CD4-positive, alpha-beta memory T cell (primary cell): ENCODE measurements at regions not wholly inside any gene's neighbourhood (a gene's known extent, or its start where the extent isn't known, plus 50 kb on each side); places are given as distances from the start of the nearest gene placed in this dataset.

Experiments used
- CTCF ChIA-PET: fragments of 350-600 bp; sonication (Branson Sonifier 250); formaldehyde crosslinking; loops from one replicate; lab custom pipeline; 2021; ENCODE audit warnings: inconsistent platforms; ENCODE audit not compliant: partially characterized antibody; lab: Charles Lee
- POLR2A ChIA-PET: fragments of 350-600 bp; sonication (Branson Sonifier 250); formaldehyde crosslinking; loops from one replicate; lab custom pipeline; 2021; ENCODE audit not compliant: partially characterized antibody; lab: Charles Lee
- DNase-seq, 5 donors: peaks; one replicate each; pipeline versions ENCODE4 v3.0.0 to v3.0.0-alpha.2; 2020 to 2022; ENCODE audit warnings: mixed read lengths in 1 of 5
- H3K27ac ChIP-seq: one replicate; pipeline ENCODE4 v1.7.0; 2013; ENCODE audit warnings: low read depth, low read length
- H3K27me3 ChIP-seq: 2 replicates; pipeline ENCODE4 v1.7.0; 2013; ENCODE audit warnings: mild to moderate bottlenecking, low read length, moderate library complexity; ENCODE audit not compliant: insufficient read depth
- H3K36me3 ChIP-seq: 2 replicates; pipeline ENCODE4 v1.7.0; 2013; ENCODE audit warnings: mild to moderate bottlenecking, low read length, moderate library complexity; ENCODE audit not compliant: insufficient read depth
- H3K4me1 ChIP-seq: 2 replicates; pipeline ENCODE4 v1.7.0; 2013; ENCODE audit warnings: mild to moderate bottlenecking, low read length, moderate library complexity; ENCODE audit not compliant: insufficient read depth
- H3K4me3 ChIP-seq, 2 donors: one replicate each; pipeline ENCODE4 v1.7.0; 2013; ENCODE audit warnings: low read length in 2 of 2, mild to moderate bottlenecking in 1 of 2
- H3K9me3 ChIP-seq, 2 donors: one replicate each; pipeline ENCODE4 v1.7.0; 2013; ENCODE audit warnings: low read length in 2 of 2, control low read depth in 1 of 2; ENCODE audit not compliant: control insufficient read depth in 1 of 2
- H3K27ac Mint-ChIP-seq, 7 donors: one replicate each; pipeline ENCODE4 v1.8.0; 2020 to 2021; ENCODE audit warnings: mixed read lengths in 7 of 7, mild to moderate bottlenecking in 6 of 7, inconsistent platforms in 3 of 7, moderate library complexity in 3 of 7
- H3K27me3 Mint-ChIP-seq, 2 donors: one replicate each; pipeline ENCODE4 v1.8.0; 2020 to 2021; ENCODE audit warnings: mixed read lengths in 2 of 2
- H3K36me3 Mint-ChIP-seq, 2 donors: one replicate each; pipeline ENCODE4 v1.8.0; 2020 to 2021; ENCODE audit warnings: mixed read lengths in 2 of 2, inconsistent platforms in 1 of 2, mild to moderate bottlenecking in 1 of 2
- H3K4me1 Mint-ChIP-seq, 4 donors: one replicate each; pipeline ENCODE4 v1.8.0; 2020 to 2021; ENCODE audit warnings: mixed read lengths in 4 of 4, mild to moderate bottlenecking in 1 of 4
- H3K4me3 Mint-ChIP-seq, 8 donors: one replicate each; pipeline ENCODE4 v1.8.0; 2020 to 2021; ENCODE audit warnings: mixed read lengths in 8 of 8, mild to moderate bottlenecking in 7 of 8, moderate library complexity in 6 of 8, inconsistent platforms in 3 of 8
- H3K9me3 Mint-ChIP-seq, 8 donors: one replicate each; pipeline ENCODE4 v1.8.0; 2020 to 2021; ENCODE audit warnings: mixed read lengths in 8 of 8, mild to moderate bottlenecking in 5 of 8, inconsistent platforms in 3 of 8, moderate library complexity in 1 of 8
- intact Hi-C: fragments of 100-400 bp; cut with micrococcal nuclease; formaldehyde crosslinking; loops from one replicate; pipeline ENCODE4 v1.15.1; 2023

DNA sequence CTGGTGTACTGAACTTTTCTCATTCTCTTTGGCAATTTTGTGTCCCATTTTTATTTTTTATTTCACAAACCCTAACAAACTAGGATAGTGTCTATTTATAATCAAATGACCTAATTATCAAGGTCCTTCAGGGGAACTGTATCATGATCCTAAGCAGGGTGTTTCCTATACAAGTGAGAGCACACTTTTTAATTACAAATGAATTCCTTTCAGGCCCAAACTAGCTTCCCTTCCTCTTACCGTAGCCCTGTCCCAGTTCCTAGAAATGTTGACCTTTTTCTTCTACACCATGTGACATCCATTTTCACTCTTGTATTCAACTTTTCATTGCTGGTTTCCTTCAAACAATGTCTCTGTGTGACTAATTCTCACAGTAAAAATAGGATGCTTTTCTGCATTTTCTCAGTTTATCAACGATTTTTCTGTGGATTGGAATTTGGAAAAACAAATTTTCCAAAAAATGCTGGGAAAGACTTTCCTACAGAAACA lies 411.4 kb downstream of the CCDC91 start:
- no peak for DNase-seq
- Histone ChIP-seq H3K27ac (no peak overlapping the region), H3K36me3 (no peaks in the 10 kb centered on the region), H3K4me3 (no peak overlapping the region), H3K4me1 (no peaks in the 10 kb centered on the region), H3K9me3 (no peaks in the 10 kb centered on the region), H3K27me3 (no peaks in the 10 kb centered on the region)
- Mint-ChIP-seq H3K27me3 (peaks cover 3 to 4% of the 10 kb centered on the region in 2 donors), H3K9me3 (peaks cover 0 to 7% (median 4%) of the 10 kb centered on the region in 8 donors), H3K4me3 (no peak overlapping the region), H3K36me3 (no peaks in the 10 kb centered on the region), H3K27ac (no peak overlapping the region), H3K4me1 (no peaks in the 10 kb centered on the region)
- CTCF ChIA-PET = no interaction called here
- intact Hi-C loops = no loop called here
- POLR2A ChIA-PET = no interaction called here

- H3K36me3 ChIP-seq = no peaks in the 10 kb centered on the region
- no peaks in the 10 kb centered on the region for H3K27me3 ChIP-seq
- Mint-ChIP-seq H3K9me3 (peaks cover 3 to 18% (median 14%) of the 10 kb centered on the region in 8 donors), H3K4me1 (no peaks in the 10 kb centered on the region), H3K36me3 (peaks cover 0 to 5% of the 10 kb centered on the region in 2 donors), H3K27ac (no peak overlapping the region), H3K4me3 (no peak overlapping the region), H3K27me3 (peaks cover 3 to 4% of the 10 kb centered on the region in 2 donors)
- H3K27ac ChIP-seq = no peak overlapping the region
- ChIA-PET POLR2A (no interaction called here), CTCF (no interaction called here)
- intact Hi-C loops = no loop called here
- H3K9me3 ChIP-seq = no peaks in the 10 kb centered on the region
- DNase-seq = no peak
- H3K4me3 ChIP-seq = no peak overlapping the region
- no peaks in the 10 kb centered on the region for H3K4me1 ChIP-seq
Measured at GRCh38 chr12:28602786-28603185, 412.5 kb downstream of the CCDC91 start.

DNA sequence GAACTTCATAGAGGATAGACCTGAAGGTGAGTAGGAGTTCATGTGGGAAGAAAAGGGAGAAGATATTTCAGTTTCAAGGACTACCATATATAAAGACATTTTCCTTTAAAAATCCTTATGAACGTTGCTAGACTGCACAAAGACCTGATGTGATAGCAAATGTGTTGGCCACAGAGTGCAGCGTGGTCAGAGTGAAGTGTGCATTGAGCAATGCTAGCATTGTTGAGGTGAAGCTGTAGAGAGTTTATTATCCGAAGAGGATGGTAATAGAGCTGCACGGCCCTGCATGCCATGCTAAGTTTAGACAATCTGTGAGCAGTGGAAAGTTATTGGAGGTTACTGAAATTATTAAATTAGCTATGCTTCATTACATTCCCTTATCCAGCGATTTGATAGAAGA lies 413.0 kb downstream of the CCDC91 start:
- Mint-ChIP-seq H3K4me1 (no peaks in the 10 kb centered on the region), H3K27me3 (peaks cover 2 to 4% of the 10 kb centered on the region in 2 donors), H3K27ac (no peak overlapping the region), H3K9me3 (peaks cover 3 to 23% (median 18%) of the 10 kb centered on the region in 8 donors), H3K4me3 (no peak overlapping the region), H3K36me3 (peaks cover 0 to 5% of the 10 kb centered on the region in 2 donors)
- no peaks in the 10 kb centered on the region for H3K9me3 ChIP-seq
- no peaks in the 10 kb centered on the region for H3K27me3 ChIP-seq
- ChIA-PET CTCF (no interaction called here), POLR2A (no interaction called here)
- intact Hi-C loops = no loop called here
- no peak overlapping the region for H3K27ac ChIP-seq
- H3K4me3 ChIP-seq = no peak overlapping the region
- H3K36me3 ChIP-seq = no peaks in the 10 kb centered on the region
- no peak for DNase-seq
- no peaks in the 10 kb centered on the region for H3K4me1 ChIP-seq

DNA sequence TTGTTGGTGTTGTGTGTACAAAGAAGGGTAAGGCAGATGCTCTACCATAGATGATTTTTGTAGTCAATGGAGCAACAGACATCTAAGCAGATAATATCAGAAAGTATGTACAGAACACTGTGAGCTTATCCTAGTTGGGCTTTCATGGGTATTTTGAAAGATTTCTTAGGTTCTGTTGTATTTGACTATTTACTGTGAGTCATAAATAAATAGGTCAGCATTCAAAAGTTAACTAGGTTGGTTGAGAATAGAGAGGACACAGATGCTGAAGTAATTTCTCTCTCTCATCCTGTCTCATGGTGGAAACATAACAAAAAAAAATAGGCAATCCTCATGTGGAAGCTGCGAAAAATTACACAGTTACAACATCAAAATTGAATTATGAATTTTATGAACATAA lies 413.5 kb downstream of the CCDC91 start:
- no peaks in the 10 kb centered on the region for H3K36me3 ChIP-seq
- DNase-seq = no peak
- H3K9me3 ChIP-seq = no peaks in the 10 kb centered on the region
- no peaks in the 10 kb centered on the region for H3K27me3 ChIP-seq
- H3K27ac ChIP-seq = no peak overlapping the region
- no peak overlapping the region for H3K4me3 ChIP-seq
- intact Hi-C loops = no loop called here
- H3K36me3 Mint-ChIP-seq = peaks cover 0 to 5% of the 10 kb centered on the region in 2 donors
- no peak overlapping the region for H3K4me3 Mint-ChIP-seq
- POLR2A ChIA-PET = no interaction called here
- H3K9me3 Mint-ChIP-seq = peaks cover 3 to 28% (median 22%) of the 10 kb centered on the region in 8 donors
- CTCF ChIA-PET = no interaction called here
- H3K27me3 Mint-ChIP-seq = peaks cover 2 to 4% of the 10 kb centered on the region in 2 donors
- H3K4me1 Mint-ChIP-seq = no peaks in the 10 kb centered on the region
- no peak overlapping the region for H3K27ac Mint-ChIP-seq
- H3K4me1 ChIP-seq = no peaks in the 10 kb centered on the region

- no peak overlapping the region for H3K27ac Mint-ChIP-seq
- H3K4me1 Mint-ChIP-seq = no peaks in the 10 kb centered on the region
- Histone ChIP-seq H3K27ac (no peak overlapping the region), H3K27me3 (no peaks in the 10 kb centered on the region), H3K36me3 (no peaks in the 10 kb centered on the region), H3K4me3 (no peak overlapping the region), H3K4me1 (no peaks in the 10 kb centered on the region), H3K9me3 (no peaks in the 10 kb centered on the region)
- ChIA-PET POLR2A (no interaction called here), CTCF (no interaction called here)
- no peak for DNase-seq
- peaks cover 3 to 31% (median 22%) of the 10 kb centered on the region in 8 donors for H3K9me3 Mint-ChIP-seq
- intact Hi-C loops = no loop called here
- peaks cover 0 to 5% of the 10 kb centered on the region in 2 donors for H3K36me3 Mint-ChIP-seq
- H3K4me3 Mint-ChIP-seq = no peak overlapping the region
- H3K27me3 Mint-ChIP-seq = peaks cover 2 to 4% of the 10 kb centered on the region in 2 donors
Measured at GRCh38 chr12:28604240-28604639, 414.0 kb downstream of the CCDC91 start.

- Histone ChIP-seq H3K27me3 (no peaks in the 10 kb centered on the region), H3K4me3 (no peak overlapping the region), H3K9me3 (no peaks in the 10 kb centered on the region), H3K36me3 (no peaks in the 10 kb centered on the region), H3K4me1 (no peaks in the 10 kb centered on the region), H3K27ac (no peak overlapping the region)
- peaks cover 5 to 7% of the 10 kb centered on the region in 2 donors for H3K27me3 Mint-ChIP-seq
- no peak overlapping the region for H3K27ac Mint-ChIP-seq
- no peak overlapping the region for H3K4me3 Mint-ChIP-seq
- intact Hi-C loops = no loop called here
- no peaks in the 10 kb centered on the region for H3K4me1 Mint-ChIP-seq
- ChIA-PET CTCF (no interaction called here), POLR2A (no interaction called here)
- DNase-seq = no peak
- peaks cover 0 to 5% of the 10 kb centered on the region in 2 donors for H3K36me3 Mint-ChIP-seq
- H3K9me3 Mint-ChIP-seq = peaks cover 3 to 31% (median 24%) of the 10 kb centered on the region in 8 donors
Measured at GRCh38 chr12:28606967-28607557, 416.8 kb downstream of the CCDC91 start.

GRCh38 chr12:28610401-28611114 lies 420.3 kb downstream of the CCDC91 start:
- intact Hi-C loops = no loop called here
- POLR2A ChIA-PET = no interaction called here
- H3K4me3 ChIP-seq = no peak overlapping the region
- CTCF ChIA-PET = no interaction called here
- H3K36me3 Mint-ChIP-seq = peaks cover 0 to 5% of the 10 kb centered on the region in 2 donors
- H3K9me3 Mint-ChIP-seq = peaks cover 3 to 31% (median 25%) of the 10 kb centered on the region in 8 donors
- H3K4me1 Mint-ChIP-seq = no peaks in the 10 kb centered on the region
- no peak overlapping the region for H3K4me3 Mint-ChIP-seq
- H3K36me3 ChIP-seq = no peaks in the 10 kb centered on the region
- no peaks in the 10 kb centered on the region for H3K4me1 ChIP-seq
- H3K9me3 ChIP-seq = no peaks in the 10 kb centered on the region
- no peak for DNase-seq
- H3K27me3 ChIP-seq = peaks cover 3% of the 10 kb centered on the region
- H3K27ac Mint-ChIP-seq = no peak overlapping the region
- peaks cover 3 to 5% of the 10 kb centered on the region in 2 donors for H3K27me3 Mint-ChIP-seq
- no peak overlapping the region for H3K27ac ChIP-seq
